HUES48 (cell line): ENCODE measurements at regions not wholly inside any gene's neighbourhood (a gene's known extent, or its start where the extent isn't known, plus 50 kb on each side); places are given as distances from the start of the nearest gene placed in this dataset.
"Not testable (repeated sequence)": the region's sequence is repeated elsewhere in the genome, so short reads cannot be mapped to it uniquely, and the experiment has no call there.

ENCODE experiments used
- H3K27ac ChIP-seq: one replicate; pipeline ENCODE4 v1.7.0; 2013; ENCODE audit warnings: low read depth, low read length, inconsistent platforms
- H3K27me3 ChIP-seq: 2 replicates; pipeline ENCODE4 v1.6.1; 2013; ENCODE audit warnings: mild to moderate bottlenecking, low read length; ENCODE audit not compliant: control insufficient read depth, insufficient read depth
- H3K36me3 ChIP-seq: 2 replicates; pipeline ENCODE4 v1.6.1; 2013; ENCODE audit warnings: low read length; ENCODE audit not compliant: control insufficient read depth, insufficient read depth
- H3K4me1 ChIP-seq: 2 replicates; pipeline ENCODE4 v1.6.1; 2013; ENCODE audit warnings: mild to moderate bottlenecking, low read length; ENCODE audit not compliant: control insufficient read depth, insufficient read depth
- H3K4me3 ChIP-seq: 2 replicates; pipeline ENCODE4 v1.5.1; 2013; ENCODE audit warnings: mild to moderate bottlenecking, low read depth, low read length
- H3K9ac ChIP-seq: 2 replicates; pipeline ENCODE4 v1.6.1; 2013; ENCODE audit warnings: mild to moderate bottlenecking, low read depth, low read length, moderate library complexity
- H3K9me3 ChIP-seq: 2 replicates; pipeline ENCODE4 v1.6.1; 2013; ENCODE audit warnings: low read length; ENCODE audit not compliant: control insufficient read depth, insufficient read depth

DNA sequence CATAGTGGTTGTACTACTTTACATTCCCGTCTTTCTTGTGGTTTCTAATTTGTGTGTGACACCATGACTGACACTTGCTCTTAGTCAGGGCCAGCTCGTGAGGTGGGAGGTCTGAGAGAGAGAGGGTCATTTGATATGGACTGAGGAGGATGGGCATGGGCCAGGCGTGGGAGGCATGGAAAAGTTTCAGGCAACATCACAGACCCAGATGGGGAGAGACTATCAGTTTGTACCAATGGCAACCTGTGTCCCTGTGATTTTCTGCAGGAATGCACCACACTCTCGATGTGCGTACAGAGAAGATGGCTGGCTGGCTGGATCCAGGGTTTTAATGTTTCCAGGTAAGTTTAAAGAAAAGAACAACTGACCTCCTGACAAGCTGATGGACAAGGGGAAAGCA, 273.6 kb downstream of the CYRIA start:
- H3K9ac ChIP-seq: no peak overlapping the region

DNA sequence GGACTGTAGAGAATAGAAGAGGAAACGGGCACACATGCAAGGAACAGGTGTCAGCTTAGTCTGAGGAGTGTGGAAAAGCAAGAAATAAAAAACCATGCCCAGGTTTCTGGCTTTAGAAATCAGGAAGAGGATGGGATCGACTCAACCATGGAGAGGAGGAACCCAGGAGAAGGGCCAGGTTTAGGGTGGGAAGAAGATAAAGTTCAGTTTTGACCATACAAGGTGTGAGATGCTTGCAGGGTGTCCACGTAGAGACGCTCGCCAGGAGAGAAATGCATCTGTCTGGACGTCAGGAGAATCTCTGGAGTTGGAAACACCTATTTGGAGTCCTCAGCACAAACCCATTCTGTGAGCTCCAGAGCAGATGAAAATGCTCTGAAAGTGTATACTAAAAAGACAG, 275.1 kb downstream of the CYRIA start:
- no peak overlapping the region for H3K9ac ChIP-seq
- H3K4me3 ChIP-seq: no peak overlapping the region
- no peaks in the 10 kb centered on the region for H3K27me3 ChIP-seq
- no peaks in the 10 kb centered on the region for H3K9me3 ChIP-seq
- no peaks in the 10 kb centered on the region for H3K4me1 ChIP-seq
- no peaks in the 10 kb centered on the region for H3K36me3 ChIP-seq
- H3K27ac ChIP-seq: no peak overlapping the region

More for the DNA sequence above, 273.6 kb downstream of the CYRIA start:
- Histone ChIP-seq H3K27ac (no peak overlapping the region), H3K36me3 (no peaks in the 10 kb centered on the region), H3K4me1 (no peaks in the 10 kb centered on the region), H3K27me3 (no peaks in the 10 kb centered on the region), H3K9me3 (no peaks in the 10 kb centered on the region), H3K4me3 (no peak overlapping the region)

DNA sequence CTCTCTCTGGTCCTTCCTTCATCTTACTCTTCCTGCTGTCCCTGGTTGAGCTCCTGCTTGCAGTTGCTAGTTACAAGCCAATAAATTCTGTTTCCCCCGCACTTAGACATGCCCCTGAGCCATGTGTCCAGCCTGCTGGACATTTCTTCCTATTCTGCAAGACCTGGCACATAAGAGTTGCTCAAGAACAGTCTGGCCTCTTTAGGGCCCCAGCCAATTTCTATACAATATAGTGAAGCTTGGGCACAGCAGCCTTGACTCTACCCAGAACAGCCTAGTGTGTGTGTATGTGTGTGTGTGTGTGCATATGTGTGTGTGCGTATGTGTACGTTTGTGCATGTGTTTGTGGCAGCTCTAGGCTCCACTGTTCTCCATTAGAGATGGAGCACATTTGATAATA, 276.0 kb downstream of the CYRIA start:
- Histone ChIP-seq H3K4me3 (no peak overlapping the region), H3K27ac (no peak overlapping the region), H3K36me3 (no peaks in the 10 kb centered on the region), H3K9me3 (no peaks in the 10 kb centered on the region), H3K4me1 (no peaks in the 10 kb centered on the region), H3K27me3 (no peaks in the 10 kb centered on the region), H3K9ac (no peak overlapping the region)

DNA sequence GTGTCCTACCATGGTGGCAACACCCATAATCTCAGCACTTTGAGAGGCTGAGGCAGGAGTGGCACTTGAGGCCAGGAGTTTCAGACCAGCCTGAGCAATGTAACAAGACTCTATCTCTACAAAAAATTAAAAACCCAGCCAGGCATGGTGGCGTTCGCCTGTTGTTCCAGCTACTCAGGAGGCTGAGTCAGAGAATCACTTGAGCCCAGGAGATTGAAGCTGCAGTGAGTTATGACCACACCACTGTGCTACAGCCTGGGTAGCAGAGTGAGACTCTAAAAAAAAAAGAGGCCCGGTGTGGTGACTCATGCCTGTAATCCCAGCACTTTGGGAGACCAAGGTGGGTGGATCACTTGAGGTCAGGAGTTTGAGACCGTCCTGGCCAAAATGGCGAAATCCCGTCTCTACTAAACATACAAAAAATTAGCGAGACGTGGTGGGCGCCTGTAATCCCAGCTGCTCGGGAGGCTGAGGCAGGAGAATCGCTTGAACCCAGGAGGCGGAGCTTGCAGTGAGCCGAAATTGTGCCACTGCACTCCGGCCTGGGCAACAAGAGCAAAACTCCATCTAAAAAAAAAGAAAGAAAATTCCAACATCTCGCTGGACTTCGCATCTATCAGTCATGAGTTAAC, 277.3 kb downstream of the CYRIA start:
- not testable (repeated sequence) for H3K27ac ChIP-seq, H3K9me3 ChIP-seq, H3K27me3 ChIP-seq, H3K36me3 ChIP-seq, H3K4me1 ChIP-seq, H3K4me3 ChIP-seq, H3K9ac ChIP-seq

DNA sequence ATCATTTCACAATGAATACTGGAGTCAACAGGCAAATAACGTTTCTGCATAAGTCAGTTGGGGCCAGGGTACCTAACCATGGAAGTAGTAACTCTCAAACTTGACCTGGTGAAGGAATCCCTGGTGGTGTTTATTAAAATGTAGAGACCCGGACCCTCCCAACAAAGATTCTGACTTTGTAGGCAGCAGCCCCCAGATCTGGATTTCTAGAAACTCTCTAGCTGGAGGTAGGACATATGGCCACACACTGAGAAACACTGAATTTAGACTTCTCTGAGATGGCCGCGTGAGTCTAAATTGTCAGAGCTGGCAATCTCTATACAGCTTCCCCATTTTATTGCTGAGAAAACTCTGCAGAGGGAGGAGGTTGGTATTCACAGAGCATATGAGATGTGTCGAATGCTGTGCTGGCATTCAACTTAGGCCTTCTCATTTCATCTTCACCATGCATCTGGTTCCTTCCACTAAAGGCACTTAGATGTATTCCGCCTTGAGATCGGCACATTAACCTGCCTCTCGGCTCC, 278.1 kb downstream of the CYRIA start:
- no peaks in the 10 kb centered on the region for H3K27me3 ChIP-seq
- no peak overlapping the region for H3K9ac ChIP-seq
- no peak overlapping the region for H3K27ac ChIP-seq
- no peak overlapping the region for H3K4me3 ChIP-seq
- H3K9me3 ChIP-seq: no peaks in the 10 kb centered on the region
- H3K36me3 ChIP-seq: no peaks in the 10 kb centered on the region
- no peaks in the 10 kb centered on the region for H3K4me1 ChIP-seq

DNA sequence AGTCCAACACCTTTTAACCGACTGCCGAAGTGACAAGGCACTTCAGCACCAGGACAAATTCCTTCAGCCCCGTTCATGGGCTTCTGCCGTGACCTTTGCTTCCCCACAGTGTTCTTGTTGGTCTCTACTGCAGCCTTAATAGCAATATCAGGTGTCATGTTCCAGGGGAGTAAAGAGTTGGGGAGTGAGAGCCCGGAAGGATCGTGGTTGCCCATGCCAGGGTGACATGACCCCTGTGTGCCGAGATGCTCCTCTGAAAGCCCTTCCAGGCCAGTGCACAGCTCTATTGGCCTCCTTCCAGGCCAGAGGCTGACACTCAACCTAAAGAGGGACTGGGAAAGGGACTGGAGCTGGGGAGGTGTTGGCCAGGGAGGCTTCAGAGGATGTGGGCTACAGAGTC, 279.2 kb downstream of the CYRIA start:
- H3K9ac ChIP-seq: no peak overlapping the region
- H3K4me1 ChIP-seq: no peaks in the 10 kb centered on the region
- no peaks in the 10 kb centered on the region for H3K9me3 ChIP-seq
- no peaks in the 10 kb centered on the region for H3K27me3 ChIP-seq
- H3K4me3 ChIP-seq: no peak overlapping the region
- H3K36me3 ChIP-seq: no peaks in the 10 kb centered on the region
- H3K27ac ChIP-seq: no peak overlapping the region

DNA sequence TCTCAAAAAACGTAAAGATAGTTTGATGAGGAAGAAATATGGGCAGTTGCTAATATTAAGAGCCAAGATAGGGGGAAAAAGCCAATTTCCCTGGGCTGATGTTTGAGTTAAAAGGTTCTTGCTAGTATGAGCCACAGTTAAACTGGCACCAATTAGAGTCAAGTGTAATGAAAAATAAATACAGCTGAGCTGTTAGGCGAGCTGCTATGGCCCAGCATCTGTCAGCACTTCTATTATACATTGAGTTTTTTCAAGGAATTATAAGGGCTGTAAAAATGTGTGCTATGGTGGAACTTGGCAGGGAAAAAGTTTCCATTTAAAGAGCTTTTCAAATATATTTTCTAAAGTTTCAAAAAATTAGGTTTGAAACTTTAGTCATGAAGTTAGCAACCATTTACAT, 279.6 kb downstream of the CYRIA start:
- Histone ChIP-seq H3K27ac (no peak overlapping the region), H3K4me1 (no peaks in the 10 kb centered on the region), H3K4me3 (no peak overlapping the region), H3K9me3 (no peaks in the 10 kb centered on the region), H3K27me3 (no peaks in the 10 kb centered on the region), H3K36me3 (no peaks in the 10 kb centered on the region), H3K9ac (no peak overlapping the region)

DNA sequence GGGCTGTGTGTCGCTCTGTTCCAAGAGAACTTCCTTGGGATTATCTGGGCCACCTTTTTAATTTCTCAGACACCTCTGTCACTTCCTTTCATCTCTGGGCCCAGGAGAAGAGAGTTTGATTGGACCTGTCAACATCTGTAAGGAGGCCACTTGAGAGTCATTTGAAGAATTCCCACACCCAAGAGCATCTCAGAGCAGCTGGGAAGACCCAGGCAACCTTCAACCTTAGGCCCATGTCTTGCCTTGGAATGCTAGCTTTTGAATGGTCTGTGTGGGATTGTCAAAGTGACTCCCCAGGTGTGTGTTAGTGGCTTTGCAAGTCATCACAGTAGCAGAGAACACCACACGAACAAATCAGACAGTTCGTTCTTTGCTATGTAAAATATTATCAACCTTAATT, 280.3 kb downstream of the CYRIA start:
- H3K9me3 ChIP-seq: no peaks in the 10 kb centered on the region
- no peaks in the 10 kb centered on the region for H3K27me3 ChIP-seq
- no peak overlapping the region for H3K9ac ChIP-seq
- H3K4me1 ChIP-seq: no peaks in the 10 kb centered on the region
- no peak overlapping the region for H3K4me3 ChIP-seq
- H3K36me3 ChIP-seq: no peaks in the 10 kb centered on the region
- no peak overlapping the region for H3K27ac ChIP-seq

DNA sequence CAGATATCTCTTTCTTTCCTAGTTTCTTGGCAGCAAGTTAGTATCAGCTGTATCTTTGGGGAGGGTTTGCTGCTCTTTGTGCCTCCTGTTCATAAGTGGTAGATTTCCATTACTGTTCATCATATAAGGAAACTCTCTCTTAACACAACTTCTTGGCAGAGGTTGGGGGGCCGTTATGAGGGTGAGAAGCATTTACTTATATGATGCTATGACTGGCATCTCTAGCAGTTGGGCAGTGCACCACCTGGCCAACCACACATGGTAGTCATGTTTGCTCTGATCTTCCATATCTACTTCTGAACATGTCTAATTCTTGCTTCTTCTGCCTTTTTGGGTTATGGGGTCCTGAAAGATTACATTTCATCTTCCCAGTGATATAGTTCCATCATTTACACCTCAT, 282.2 kb downstream of the CYRIA start:
- Histone ChIP-seq H3K27ac (no peak overlapping the region), H3K27me3 (no peaks in the 10 kb centered on the region), H3K4me3 (no peak overlapping the region), H3K36me3 (no peaks in the 10 kb centered on the region), H3K9ac (no peak overlapping the region), H3K9me3 (no peaks in the 10 kb centered on the region), H3K4me1 (no peaks in the 10 kb centered on the region)

DNA sequence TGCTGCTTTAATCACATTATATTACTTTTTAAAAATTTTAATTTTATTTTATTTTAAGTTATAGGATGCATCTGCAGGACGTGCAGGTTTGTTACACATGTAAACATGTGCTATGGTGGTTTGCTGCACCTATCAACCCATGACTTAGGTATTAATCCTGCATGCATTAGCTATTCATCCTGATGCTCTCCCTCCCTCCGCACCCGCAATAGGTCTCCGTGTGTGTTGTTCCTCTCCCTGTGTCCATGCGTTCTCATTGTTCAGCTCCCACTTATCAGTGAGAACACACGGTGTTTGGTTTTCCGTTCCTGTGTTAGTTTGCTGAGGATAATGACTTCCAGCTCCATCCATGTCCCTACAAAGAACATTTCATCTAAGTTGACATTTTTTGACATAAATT, 283.2 kb downstream of the CYRIA start:
- Histone ChIP-seq H3K9me3 (no peaks in the 10 kb centered on the region), H3K4me1 (no peaks in the 10 kb centered on the region), H3K27ac (no peak overlapping the region), H3K27me3 (no peaks in the 10 kb centered on the region), H3K4me3 (no peak overlapping the region), H3K36me3 (no peaks in the 10 kb centered on the region), H3K9ac (no peak overlapping the region)

DNA sequence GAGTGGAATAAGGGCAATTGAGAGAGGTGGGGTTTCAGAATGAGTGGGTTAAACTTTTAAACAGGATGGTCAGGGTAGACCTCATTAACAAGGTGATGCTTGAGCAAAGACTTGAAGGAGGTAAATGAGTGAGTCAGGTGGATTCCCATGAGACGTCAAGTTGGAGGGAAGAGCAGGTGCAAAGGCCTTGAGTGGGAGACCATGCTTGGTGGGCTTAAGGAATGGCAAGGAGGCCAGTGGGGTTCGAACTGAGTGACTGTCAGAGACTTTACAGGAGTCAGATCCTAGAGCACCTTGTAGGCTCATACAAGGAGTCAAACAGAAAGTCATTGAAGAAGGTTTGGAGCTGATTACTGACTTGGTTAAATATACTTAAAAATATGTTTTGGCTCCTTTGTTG, 284.1 kb downstream of the CYRIA start:
- H3K27me3 ChIP-seq: no peaks in the 10 kb centered on the region
- no peaks in the 10 kb centered on the region for H3K4me1 ChIP-seq
- no peak overlapping the region for H3K27ac ChIP-seq
- H3K9ac ChIP-seq: no peak overlapping the region
- H3K9me3 ChIP-seq: no peaks in the 10 kb centered on the region
- no peak overlapping the region for H3K4me3 ChIP-seq
- H3K36me3 ChIP-seq: no peaks in the 10 kb centered on the region

DNA sequence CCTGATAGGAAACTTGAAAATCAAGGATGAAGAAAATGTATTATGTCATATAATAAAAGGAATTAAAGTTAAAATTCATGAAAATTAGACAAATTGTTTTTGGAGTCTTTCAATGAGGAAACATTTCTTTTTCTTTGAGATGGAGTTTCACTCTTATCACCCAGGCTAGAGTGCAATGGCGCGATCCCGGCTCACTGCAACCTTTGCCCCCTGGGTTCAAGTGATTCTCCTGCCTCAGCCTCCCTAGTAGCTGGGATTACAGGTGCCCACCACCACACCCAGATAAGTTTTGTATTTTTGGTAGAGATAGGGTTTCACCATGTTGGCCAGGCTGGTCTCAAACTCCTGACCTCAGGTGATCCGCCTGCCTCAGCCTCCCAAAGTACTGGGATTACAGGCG, 285.7 kb downstream of the CYRIA start:
- H3K36me3 ChIP-seq, H3K9ac ChIP-seq, H3K9me3 ChIP-seq, H3K27ac ChIP-seq, H3K4me3 ChIP-seq, H3K4me1 ChIP-seq, H3K27me3 ChIP-seq: not testable (repeated sequence)
